ENCODE measurements at regions not wholly inside any gene's neighbourhood (a gene's known extent, or its start where the extent isn't known, plus 50 kb on each side); places are given as distances from the start of the nearest gene placed in this dataset.

DNA sequence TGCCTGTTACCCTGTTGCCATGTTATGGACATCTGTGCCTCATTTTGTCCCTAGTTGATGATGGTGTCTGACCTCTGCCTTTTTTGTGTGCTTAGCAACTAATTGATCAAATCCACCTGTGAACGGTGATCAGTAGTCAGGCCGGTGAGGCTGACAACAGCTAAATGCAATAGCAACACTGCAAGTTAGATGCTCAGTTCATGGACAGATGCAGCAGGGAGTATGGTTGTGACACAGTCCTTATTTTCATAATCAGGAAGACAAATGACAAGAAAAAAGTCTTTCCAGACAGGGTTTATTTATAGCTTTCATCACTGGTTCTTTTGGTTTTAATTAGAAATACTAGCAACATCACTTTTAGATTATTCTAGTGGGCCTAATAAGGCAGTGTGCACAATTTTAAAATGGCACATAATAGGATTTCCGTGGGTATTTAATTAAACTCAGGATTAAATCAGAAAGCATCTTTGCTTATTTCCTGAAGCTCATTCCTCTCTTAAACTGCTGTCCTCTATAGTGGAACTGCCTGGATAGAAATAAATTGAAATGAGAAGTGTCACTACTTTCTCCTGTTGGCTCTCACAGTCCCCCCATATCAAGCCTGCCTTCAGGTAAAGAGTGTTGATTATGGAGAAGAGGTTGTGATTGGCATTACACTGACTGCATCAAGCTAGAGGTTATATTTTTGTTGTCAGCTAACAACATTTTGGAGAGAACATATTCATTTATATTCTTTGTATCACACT, 281.1 kb upstream of the NAV3 start:
- no peak for DNase-seq
- H3K36me3 Mint-ChIP-seq (ENCODE audit: insufficient read depth) = no peaks in the 10 kb centered on the region
- H3K4me3 Mint-ChIP-seq = no peak overlapping the region
- ATAC-seq = no peak
- peaks cover 1% of the 10 kb centered on the region for H3K9me3 Mint-ChIP-seq
- no peaks in the 10 kb centered on the region for H3K27me3 Mint-ChIP-seq (ENCODE audit: low read depth)
- no peaks in the 10 kb centered on the region for H3K4me1 Mint-ChIP-seq (ENCODE audit: low read depth)

DNA sequence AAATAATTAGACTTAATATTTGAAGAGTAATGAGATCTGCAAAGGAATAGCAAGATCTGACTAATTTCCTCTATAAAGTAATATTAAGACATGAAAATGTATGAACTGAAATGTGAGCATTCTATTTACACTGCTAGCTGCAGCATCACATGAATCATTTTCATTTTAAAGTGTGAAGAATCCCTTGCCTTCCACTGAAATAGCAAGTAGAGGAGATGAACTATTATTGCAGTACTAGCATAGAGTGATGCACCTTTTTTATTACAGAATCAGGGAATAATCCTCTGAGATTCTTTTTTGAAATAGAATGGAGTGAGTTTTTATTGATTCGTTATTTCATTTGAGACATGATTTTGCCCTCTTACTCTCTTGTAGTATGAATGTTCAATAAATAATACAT, 281.9 kb upstream of the NAV3 start:
- Mint-ChIP-seq H3K27me3 (ENCODE audit: low read depth) (no peaks in the 10 kb centered on the region), H3K36me3 (ENCODE audit: insufficient read depth) (no peaks in the 10 kb centered on the region), H3K9me3 (peaks cover 7% of the 10 kb centered on the region), H3K4me3 (no peak overlapping the region), H3K4me1 (ENCODE audit: low read depth) (no peaks in the 10 kb centered on the region)
- ATAC-seq (no peak), DNase-seq (no peak)

DNA sequence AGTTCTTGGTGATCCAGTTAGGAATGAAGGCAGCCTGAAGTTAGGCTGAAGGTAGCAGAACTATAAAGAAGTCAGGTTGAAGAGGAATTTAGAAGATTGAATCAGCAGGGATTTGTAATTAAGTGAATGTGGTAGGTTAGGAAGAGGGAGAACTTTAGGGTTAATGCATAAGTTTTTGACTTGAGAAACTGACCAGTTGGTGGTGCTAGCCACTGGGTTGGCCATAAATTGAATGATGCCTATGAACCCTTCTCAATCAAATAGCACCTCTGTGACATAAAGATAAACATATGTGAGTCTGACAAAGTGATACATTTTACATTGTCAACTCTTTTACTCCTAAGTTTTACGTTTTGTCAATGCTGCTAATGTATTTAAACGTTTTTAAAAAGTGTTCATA, 290.6 kb upstream of the NAV3 start:
- ATAC-seq = no peak
- no peak for DNase-seq
- H3K4me1 Mint-ChIP-seq (ENCODE audit: low read depth) = no peaks in the 10 kb centered on the region
- no peaks in the 10 kb centered on the region for H3K27me3 Mint-ChIP-seq (ENCODE audit: low read depth)
- no peak overlapping the region for H3K4me3 Mint-ChIP-seq
- H3K36me3 Mint-ChIP-seq (ENCODE audit: insufficient read depth) = no peaks in the 10 kb centered on the region
- H3K9me3 Mint-ChIP-seq = peaks cover 17% of the 10 kb centered on the region

DNA sequence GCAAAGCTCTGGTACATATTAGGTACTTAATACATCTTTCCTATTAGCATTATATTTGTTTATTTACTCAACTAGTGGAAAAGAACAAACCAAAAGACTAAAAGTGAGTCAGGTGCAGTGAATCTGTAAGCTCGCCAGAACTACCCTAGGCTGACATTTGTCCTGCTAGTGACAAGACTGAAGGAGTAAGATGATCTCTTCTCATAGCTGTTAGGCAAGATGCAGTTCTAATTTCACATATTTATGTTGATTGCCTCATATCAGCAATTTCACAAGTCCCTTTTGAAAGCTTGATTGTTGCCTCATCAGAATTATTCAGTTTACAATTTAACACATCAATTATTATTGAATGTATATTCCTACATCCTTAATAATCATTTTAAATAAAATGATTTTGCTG, 293.0 kb upstream of the NAV3 start:
- ATAC-seq = no peak
- Mint-ChIP-seq H3K4me3 (no peak overlapping the region), H3K36me3 (ENCODE audit: insufficient read depth) (no peaks in the 10 kb centered on the region), H3K27me3 (ENCODE audit: low read depth) (no peaks in the 10 kb centered on the region), H3K4me1 (ENCODE audit: low read depth) (no peaks in the 10 kb centered on the region), H3K9me3 (peaks cover 9% of the 10 kb centered on the region)
- no peak for DNase-seq

DNA sequence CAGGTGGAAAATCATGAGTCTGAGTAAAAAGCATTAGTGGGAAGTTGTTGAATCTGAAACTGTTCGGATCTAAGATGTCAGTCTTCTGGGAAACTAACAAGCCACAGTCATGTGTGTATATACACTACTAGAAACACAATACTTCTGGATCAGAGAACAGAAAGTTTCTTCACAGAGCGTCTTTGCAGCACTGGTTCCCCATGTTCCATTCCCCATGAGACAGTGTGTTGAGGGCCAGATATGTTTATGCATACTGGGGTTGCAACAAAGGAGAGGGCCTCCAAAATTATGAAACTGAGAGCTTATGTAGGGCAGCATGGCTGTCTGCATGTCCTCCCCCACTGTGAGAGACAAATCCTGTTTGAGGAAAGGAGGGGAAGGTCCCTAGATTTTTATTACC, 295.0 kb upstream of the NAV3 start:
- ATAC-seq (no peak), DNase-seq (no peak)
- Mint-ChIP-seq H3K36me3 (ENCODE audit: insufficient read depth) (no peaks in the 10 kb centered on the region), H3K4me3 (no peak overlapping the region), H3K4me1 (ENCODE audit: low read depth) (no peaks in the 10 kb centered on the region), H3K27me3 (ENCODE audit: low read depth) (no peaks in the 10 kb centered on the region), H3K9me3 (peaks cover 7% of the 10 kb centered on the region)

DNA sequence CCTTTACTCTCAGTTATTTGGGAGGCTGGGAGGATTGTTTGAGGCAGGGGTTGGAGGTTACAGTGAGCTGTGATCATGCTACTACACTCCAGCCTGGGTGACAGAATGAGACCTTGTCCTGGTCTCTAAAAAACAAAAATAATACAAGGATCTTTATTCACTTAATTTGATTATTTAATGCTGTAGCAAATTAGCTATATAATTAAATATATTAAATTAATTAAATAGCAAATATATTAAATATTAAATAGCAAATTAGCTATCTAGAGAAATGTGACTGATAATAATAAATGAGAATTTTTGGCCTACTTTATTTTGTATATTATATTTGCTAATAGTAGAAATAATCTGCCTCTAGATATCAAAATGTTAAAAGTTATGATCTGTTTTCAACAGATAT, 298.8 kb upstream of the NAV3 start:
- H3K9me3 Mint-ChIP-seq = peaks cover 8% of the 10 kb centered on the region
- no peak for ATAC-seq
- H3K36me3 Mint-ChIP-seq (ENCODE audit: insufficient read depth) = no peaks in the 10 kb centered on the region
- no peaks in the 10 kb centered on the region for H3K4me1 Mint-ChIP-seq (ENCODE audit: low read depth)
- no peaks in the 10 kb centered on the region for H3K27me3 Mint-ChIP-seq (ENCODE audit: low read depth)
- no peak overlapping the region for H3K4me3 Mint-ChIP-seq
- DNase-seq = no peak

DNA sequence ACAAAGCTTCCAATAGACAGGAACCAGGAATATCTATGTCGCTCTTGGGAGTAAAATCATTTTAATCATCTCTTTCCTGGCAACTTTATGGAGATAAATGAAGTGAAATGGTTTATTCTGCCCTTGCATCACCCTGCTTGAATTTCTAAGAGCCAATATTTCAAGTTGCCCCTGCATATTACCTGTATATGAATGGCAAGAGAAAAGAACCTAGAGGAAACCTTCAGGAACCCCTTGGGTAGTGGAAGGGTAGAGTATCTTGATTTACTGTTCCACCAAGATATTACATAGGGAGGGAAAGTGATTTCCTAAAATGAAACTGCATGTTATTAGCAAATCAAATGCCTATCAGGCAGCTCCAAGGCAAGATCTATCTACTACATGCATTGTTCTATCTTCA, 308.4 kb upstream of the NAV3 start:
- no peaks in the 10 kb centered on the region for H3K27me3 Mint-ChIP-seq (ENCODE audit: low read depth)
- H3K4me3 Mint-ChIP-seq = no peak overlapping the region
- H3K9me3 Mint-ChIP-seq = peaks cover 16% of the 10 kb centered on the region
- no peaks in the 10 kb centered on the region for H3K36me3 Mint-ChIP-seq (ENCODE audit: insufficient read depth)
- DNase-seq (no peak), ATAC-seq (no peak)
- H3K4me1 Mint-ChIP-seq (ENCODE audit: low read depth) = no peaks in the 10 kb centered on the region

DNA sequence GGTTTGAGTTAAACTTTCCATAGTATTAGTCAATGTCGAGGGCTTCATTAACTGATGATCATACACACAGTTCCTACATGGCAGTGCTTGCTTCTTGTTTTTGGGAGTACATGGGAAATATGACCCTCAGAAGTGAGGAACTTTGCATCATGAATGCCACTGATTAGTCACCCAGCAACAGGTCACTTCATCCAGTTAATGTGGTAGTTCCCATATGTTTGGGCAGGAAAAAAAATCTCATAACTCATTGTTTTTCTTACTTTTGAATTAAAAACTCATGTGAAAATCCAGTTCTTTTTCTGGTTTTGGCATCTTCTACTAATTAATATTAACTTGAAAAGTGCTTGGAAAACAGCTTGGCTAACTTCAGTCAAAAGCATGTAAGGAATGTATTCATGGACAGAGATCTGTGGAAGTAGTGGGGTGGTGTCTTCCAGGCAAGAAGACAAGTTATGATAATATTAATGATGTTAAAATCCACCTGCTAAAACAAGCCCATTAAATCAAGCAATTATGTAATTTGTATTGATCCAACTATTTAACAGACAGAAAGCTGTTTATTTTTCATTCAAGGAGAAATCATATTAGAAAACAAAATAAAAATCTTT, 309.1 kb upstream of the NAV3 start:
- no peaks in the 10 kb centered on the region for H3K36me3 Mint-ChIP-seq (ENCODE audit: insufficient read depth)
- H3K4me3 Mint-ChIP-seq = no peak overlapping the region
- peaks cover 13% of the 10 kb centered on the region for H3K9me3 Mint-ChIP-seq
- no peak for DNase-seq
- no peak for ATAC-seq
- no peaks in the 10 kb centered on the region for H3K27me3 Mint-ChIP-seq (ENCODE audit: low read depth)
- H3K4me1 Mint-ChIP-seq (ENCODE audit: low read depth) = no peaks in the 10 kb centered on the region

DNA sequence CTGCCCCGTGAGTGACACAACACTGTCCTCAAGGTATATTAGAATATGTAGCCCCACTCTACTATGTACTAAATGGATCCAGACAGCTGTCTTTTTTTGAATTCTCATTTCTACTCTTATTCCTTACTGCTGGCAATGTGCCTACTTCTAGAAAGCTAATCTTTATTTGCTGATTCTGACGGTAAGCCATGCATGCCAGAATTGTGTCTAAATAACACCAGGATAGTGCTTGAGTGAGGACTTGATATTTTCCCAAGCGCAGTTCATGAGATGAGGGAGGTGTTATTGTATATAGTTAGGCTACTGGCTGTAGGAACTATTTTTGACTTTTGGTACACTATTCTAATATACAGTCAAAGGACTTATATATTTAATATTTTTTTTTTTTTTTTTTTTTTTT, 316.2 kb upstream of the NAV3 start:
- Mint-ChIP-seq H3K4me1 (ENCODE audit: low read depth) (no peaks in the 10 kb centered on the region), H3K36me3 (ENCODE audit: insufficient read depth) (no peaks in the 10 kb centered on the region), H3K4me3 (no peak overlapping the region)

DNA sequence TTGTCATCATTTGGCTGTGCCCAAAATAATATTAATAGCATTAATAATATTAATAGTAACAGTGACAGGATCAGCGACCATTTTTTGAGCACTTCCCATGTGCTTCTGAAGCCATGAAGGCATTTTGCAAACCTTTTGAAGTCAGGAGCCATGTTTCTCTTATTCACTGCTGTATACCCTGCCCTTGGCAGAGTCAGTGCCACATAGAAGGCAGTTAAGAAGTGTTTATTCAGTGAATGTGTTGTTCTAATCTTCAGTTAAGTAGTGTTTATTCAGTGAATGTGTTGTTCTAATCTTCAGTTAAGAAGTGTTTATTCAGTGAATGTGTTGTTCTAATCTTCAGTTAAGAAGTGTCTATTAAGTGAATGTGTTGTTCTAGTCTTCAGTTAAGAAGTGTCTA, 319.7 kb upstream of the NAV3 start:
- ATAC-seq = no peak
- Mint-ChIP-seq H3K4me1 (ENCODE audit: low read depth) (no peaks in the 10 kb centered on the region), H3K4me3 (no peak overlapping the region)

More for the DNA sequence above, 316.2 kb upstream of the NAV3 start:
- Mint-ChIP-seq H3K27me3 (ENCODE audit: low read depth) (no peaks in the 10 kb centered on the region), H3K9me3 (peaks cover 3% of the 10 kb centered on the region)
- ATAC-seq (no peak), DNase-seq (no peak)

DNA sequence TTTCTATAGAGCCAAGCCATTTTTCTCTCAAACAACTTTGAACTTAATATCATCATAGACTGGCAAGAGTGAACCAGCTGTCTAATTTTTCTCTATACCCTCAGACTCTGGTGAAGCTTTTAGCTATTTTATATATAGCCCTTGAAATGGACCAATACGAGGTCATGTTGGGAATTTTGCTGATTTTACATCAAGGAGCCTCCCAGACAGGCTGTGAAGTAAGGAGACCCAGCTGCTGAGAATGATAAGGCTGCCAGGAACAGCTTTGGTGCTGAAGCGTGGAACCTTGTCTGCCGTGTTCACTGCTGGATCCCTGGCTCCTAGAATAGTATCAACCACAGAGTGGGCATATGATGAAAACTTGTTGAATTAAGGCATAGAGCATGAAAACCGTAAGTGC, 326.2 kb upstream of the NAV3 start:
- DNase-seq = no peak
- no peak overlapping the region for H3K4me3 Mint-ChIP-seq
- H3K36me3 Mint-ChIP-seq (ENCODE audit: insufficient read depth) = no peaks in the 10 kb centered on the region
- ATAC-seq = no peak
- no peaks in the 10 kb centered on the region for H3K27me3 Mint-ChIP-seq (ENCODE audit: low read depth)
- peaks cover 12% of the 10 kb centered on the region for H3K9me3 Mint-ChIP-seq
- no peaks in the 10 kb centered on the region for H3K4me1 Mint-ChIP-seq (ENCODE audit: low read depth)

More for the DNA sequence above, 319.7 kb upstream of the NAV3 start:
- H3K36me3 Mint-ChIP-seq (ENCODE audit: insufficient read depth) = no peaks in the 10 kb centered on the region
- H3K9me3 Mint-ChIP-seq = peaks cover 5% of the 10 kb centered on the region
- DNase-seq = no peak
- H3K27me3 Mint-ChIP-seq (ENCODE audit: low read depth) = no peaks in the 10 kb centered on the region

DNA sequence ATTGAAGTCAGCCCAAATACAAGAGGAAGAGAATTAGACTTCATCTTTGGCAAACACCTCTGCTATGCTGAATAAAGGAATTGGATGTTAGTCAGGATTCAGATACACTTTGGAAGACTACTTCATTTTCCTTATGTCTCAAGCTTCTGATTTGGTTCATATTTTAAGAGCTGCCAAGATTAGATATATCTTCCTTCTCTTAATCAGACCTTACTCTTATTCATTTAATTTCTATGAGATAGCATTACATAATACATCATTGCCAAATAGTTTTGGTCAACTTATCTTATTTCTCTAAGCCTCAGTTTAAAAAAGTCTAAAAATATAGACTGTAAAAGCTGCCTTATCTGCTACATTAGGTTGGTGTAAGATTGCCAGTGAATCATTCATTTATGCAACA, 330.6 kb upstream of the NAV3 start:
- H3K4me1 Mint-ChIP-seq (ENCODE audit: low read depth) = no peaks in the 10 kb centered on the region
- no peak for DNase-seq
- no peaks in the 10 kb centered on the region for H3K36me3 Mint-ChIP-seq (ENCODE audit: insufficient read depth)
- no peak overlapping the region for H3K4me3 Mint-ChIP-seq
- no peak for ATAC-seq
- H3K27me3 Mint-ChIP-seq (ENCODE audit: low read depth) = no peaks in the 10 kb centered on the region
- H3K9me3 Mint-ChIP-seq = peaks cover 5% of the 10 kb centered on the region

DNA sequence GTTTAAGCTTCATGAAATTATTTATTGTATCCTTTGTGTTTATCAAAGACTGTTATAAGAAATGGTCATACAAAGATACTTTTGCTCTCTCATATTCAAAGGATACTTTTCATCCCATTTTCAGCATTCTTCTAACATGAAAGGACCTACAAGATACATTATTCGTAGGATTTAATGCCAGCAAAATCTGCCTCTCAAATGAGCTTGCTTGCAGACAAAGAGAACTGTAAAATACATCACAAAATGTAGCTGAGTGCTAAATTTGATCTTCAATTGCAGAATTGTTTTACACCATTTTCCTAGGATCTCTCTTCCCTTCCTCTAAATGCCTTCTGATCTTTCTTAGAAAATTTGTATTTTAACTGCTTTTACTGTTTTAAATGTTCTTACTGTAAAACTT, 333.0 kb upstream of the NAV3 start:
- no peaks in the 10 kb centered on the region for H3K27me3 Mint-ChIP-seq (ENCODE audit: low read depth)
- no peaks in the 10 kb centered on the region for H3K36me3 Mint-ChIP-seq (ENCODE audit: insufficient read depth)
- no peaks in the 10 kb centered on the region for H3K9me3 Mint-ChIP-seq
- no peak for ATAC-seq
- H3K4me1 Mint-ChIP-seq (ENCODE audit: low read depth) = no peaks in the 10 kb centered on the region
- no peak for DNase-seq
- H3K4me3 Mint-ChIP-seq = no peak overlapping the region

DNA sequence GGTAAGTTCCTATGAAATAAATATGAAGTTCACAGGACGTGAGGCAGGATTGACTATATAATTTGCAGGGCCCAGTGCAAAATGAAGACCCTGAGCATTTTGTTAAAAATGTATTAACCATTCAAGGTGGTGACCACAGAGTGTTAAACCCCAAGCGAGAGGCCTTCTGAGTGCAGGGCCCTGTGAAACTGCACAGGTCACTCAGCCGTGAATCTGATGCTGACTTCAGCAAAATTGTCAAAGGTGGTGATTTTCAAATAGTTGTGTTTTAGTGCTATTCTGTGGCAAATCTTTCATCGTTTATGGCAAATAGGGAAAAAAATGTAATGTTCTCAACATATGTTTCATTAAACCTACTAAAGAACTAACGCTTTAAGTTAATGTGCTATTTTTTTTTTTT, 334.0 kb upstream of the NAV3 start:
- H3K27me3 Mint-ChIP-seq (ENCODE audit: low read depth) = no peaks in the 10 kb centered on the region
- no peaks in the 10 kb centered on the region for H3K36me3 Mint-ChIP-seq (ENCODE audit: insufficient read depth)

DNA sequence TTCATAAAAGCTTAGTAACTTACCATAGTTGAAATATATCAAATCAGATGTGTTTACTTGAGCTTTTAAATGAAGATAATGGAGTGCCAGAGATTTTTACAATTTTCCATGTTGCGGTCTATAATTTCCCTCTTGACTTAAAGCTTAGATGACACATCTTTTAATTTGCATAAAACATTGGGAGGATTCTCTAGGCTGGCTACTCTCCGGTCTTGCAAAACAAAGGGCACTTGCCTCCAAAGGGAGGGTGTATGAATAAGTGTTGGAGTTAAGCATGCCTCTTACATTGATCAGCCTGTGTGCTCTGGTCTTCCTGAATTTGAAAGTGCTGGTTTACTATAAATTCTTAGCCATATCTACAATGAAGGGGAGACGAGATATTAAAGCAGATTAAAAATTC, 336.4 kb upstream of the NAV3 start:
- no peaks in the 10 kb centered on the region for H3K36me3 Mint-ChIP-seq (ENCODE audit: insufficient read depth)
- no peaks in the 10 kb centered on the region for H3K9me3 Mint-ChIP-seq
- H3K4me3 Mint-ChIP-seq = no peak overlapping the region
- no peaks in the 10 kb centered on the region for H3K4me1 Mint-ChIP-seq (ENCODE audit: low read depth)
- H3K27me3 Mint-ChIP-seq (ENCODE audit: low read depth) = no peaks in the 10 kb centered on the region
- ATAC-seq = no peak
- DNase-seq = no peak

More for the DNA sequence above, 334.0 kb upstream of the NAV3 start:
- Mint-ChIP-seq H3K9me3 (no peaks in the 10 kb centered on the region), H3K4me1 (ENCODE audit: low read depth) (no peaks in the 10 kb centered on the region), H3K4me3 (no peak overlapping the region)
- ATAC-seq (no peak), DNase-seq (no peak)
